Pulmonary artery endothelial cell (primary cell): ENCODE measurements at regions not wholly inside any gene's neighbourhood (a gene's known extent, or its start where the extent isn't known, plus 50 kb on each side); places are given as distances from the start of the nearest gene placed in this dataset.
"Not testable (repeated sequence)": the region's sequence is repeated elsewhere in the genome, so short reads cannot be mapped to it uniquely, and the experiment has no call there.

Experiments
- DNase-seq: peaks from one replicate; pipeline ENCODE4 v3.0.0-alpha.2; 2011; ENCODE audit warnings: low read depth, low spot score

DNA sequence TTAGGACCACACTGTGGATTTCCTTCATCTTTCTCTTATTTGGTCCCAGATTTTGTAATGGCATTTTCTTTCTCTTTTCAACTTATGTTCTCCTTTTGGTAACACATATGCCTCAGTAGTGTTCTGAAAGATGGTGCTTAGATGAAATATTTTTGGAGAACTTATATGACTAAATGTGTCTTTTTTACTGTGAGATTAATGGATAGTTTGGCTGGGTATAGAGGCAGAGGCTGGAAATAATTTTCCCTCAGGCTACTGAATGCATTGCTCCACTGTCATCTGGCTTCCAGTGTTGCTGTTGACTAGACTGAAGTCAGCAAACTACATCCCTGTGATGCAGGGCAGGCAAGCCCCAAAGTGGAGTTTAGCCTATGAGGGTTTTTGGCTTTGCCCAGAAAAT, 450.9 kb downstream of the DMAC1 start:
- no peak for DNase-seq

GRCh38 chr9:7347556-7347955, 452.0 kb downstream of the DMAC1 start:
- no peak for DNase-seq

DNA sequence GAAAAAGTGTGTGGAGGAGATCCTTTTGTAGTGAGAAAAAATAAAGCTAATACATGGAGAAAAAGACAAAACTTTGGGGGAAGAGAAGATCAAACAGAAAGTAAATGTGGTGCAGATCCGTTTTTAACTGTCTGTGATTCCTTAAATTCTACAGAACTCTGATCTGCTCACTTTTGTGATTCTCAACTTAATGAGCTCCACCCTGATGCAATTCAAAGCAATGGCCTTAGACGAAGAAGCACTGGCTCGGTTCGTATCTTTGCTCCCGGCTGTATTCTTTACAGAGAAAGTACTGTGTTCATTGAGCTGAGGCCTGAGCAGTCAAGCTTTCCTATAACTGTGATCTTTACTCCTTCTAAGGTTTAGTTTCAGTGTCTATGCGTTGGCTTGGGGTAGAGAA, 453.4 kb downstream of the DMAC1 start:
- DNase-seq, result no peak

DNA sequence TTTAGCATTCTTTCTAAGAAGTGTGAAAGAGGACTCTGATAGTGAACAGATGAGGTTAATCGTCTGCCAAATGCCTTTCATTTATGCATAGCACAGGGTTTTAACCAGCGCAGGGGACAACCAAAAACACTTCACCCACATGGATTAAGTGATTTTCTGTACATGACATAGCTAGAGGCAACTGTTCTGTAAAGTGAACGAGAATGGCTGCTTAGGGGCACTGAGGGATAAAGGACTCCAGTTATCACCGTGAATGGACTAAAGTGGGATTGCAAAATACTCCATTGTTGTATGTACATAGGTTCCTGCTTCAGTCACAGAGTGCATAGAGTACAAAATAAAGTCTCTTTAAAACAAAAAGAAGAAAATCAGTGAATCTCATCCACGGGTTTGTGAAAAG, 456.8 kb downstream of the DMAC1 start:
- DNase-seq, result no peak

DNA sequence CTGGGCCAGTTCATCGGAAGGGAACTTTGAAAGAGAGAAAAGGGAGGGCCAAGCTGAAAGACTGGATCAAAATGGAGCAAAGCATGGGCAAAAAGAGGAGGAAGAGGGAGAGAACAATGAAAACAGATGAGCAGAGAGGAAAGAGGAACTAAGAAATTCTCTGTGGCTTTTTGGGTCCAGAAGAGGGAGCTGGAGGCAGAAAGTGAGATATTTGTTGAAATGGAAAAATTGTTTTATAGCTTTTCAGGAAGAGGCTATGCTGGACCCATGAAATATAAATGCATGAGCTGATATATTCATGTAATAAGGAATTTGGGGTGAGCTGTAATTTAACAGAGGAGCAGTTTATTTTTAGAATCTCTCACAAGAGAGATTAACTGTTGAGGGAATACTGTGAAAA, 457.3 kb downstream of the DMAC1 start:
- no peak for DNase-seq

GRCh38 chr9:7341571-7341970, 458.0 kb downstream of the DMAC1 start:
- DNase-seq, result no peak

DNA sequence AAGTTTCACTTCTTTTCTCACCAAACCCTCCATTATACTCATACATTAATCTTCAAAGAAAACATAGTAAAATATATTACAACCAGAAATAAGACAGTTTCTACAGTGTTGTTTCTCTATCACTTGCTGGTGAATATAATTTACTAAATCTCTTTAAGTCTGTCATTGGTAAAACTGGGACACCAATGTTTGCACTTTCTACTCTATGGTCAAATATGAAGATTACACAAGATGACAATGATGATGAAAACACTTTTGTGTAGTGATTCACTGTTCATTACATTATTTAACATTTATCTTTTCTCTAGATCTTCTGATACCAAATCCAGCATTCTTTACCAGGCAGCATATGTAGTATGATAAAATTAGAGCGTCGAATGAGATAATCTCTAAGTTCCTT, 459.1 kb downstream of the DMAC1 start:
- no peak for DNase-seq

- DNase-seq, result no peak
Measured at GRCh38 chr9:7338586-7339281, 460.8 kb downstream of the DMAC1 start.

GRCh38 chr9:7336356-7337065, 463.1 kb downstream of the DMAC1 start:
- DNase-seq, result no peak

DNA sequence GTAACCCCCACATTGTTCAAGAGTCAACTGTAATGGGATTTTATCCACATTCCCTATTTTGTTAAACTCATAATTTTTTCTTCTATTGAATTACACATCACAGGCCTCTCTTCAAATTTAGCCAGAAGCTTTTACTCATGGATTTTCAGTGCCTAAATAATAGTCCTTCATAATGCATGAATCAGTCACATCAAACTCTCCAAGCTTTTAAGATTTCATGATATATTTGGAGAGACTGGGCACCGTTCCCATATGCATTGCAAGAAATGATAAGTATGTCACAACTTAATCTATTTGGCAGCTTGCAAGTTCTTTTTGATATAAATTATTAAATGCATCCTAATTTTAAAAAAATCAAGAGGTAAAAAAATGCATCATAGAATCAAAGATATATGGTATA, 465.9 kb downstream of the DMAC1 start:
- DNase-seq, result no peak

GRCh38 chr9:7332780-7333179, 466.8 kb downstream of the DMAC1 start:
- DNase-seq, result no peak

DNA sequence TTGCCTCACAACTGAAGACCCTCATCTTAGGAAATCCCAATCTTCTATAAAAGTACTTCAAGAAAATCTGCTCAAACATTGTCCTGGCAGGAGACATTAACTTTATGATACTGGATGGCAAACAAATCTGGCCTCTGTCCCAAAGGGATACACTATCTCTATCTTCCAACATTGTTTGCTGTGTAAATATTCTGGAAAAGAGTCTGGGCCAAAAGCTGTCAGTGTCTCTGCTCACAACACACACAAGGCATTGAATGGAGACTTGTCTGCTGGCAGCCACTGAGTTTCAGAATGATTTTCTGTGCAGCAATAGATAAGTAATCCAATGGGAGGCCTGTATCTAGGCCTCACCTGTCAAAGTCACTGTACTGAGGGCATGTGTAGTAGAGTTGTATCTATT, 471.1 kb downstream of the DMAC1 start:
- no peak for DNase-seq

- DNase-seq, result no peak
Measured at GRCh38 chr9:7325995-7326394, 473.6 kb downstream of the DMAC1 start.

GRCh38 chr9:7324152-7324598, 475.4 kb downstream of the DMAC1 start:
- no peak for DNase-seq

GRCh38 chr9:7320841-7321240, 478.7 kb downstream of the DMAC1 start:
- DNase-seq, result no peak

DNA sequence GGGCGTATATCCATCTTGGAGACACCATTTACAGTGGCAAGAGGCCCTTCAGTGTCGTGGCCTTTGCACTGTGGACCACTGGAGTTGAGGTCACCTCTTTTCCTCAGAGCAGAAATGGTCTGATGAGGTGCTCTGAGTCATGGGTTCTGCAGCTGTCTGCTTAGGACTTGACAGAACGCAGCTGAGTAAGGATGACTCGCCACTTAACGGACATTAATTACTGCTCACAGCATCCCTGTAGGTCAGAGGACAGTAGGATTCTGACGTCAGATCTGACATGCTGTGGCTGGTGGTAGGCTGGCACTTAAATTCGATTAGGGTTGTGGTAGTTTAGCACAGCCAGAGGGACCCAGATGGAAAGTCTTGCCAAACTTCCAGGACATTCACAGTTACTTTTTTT, 479.4 kb downstream of the DMAC1 start:
- DNase-seq, result no peak

- no peak for DNase-seq
Measured at GRCh38 chr9:7318920-7319319, 480.7 kb downstream of the DMAC1 start.

GRCh38 chr9:7316967-7317366, 482.6 kb downstream of the DMAC1 start:
- no peak for DNase-seq

GRCh38 chr9:7316166-7316795, 483.3 kb downstream of the DMAC1 start:
- no peak for DNase-seq

DNA sequence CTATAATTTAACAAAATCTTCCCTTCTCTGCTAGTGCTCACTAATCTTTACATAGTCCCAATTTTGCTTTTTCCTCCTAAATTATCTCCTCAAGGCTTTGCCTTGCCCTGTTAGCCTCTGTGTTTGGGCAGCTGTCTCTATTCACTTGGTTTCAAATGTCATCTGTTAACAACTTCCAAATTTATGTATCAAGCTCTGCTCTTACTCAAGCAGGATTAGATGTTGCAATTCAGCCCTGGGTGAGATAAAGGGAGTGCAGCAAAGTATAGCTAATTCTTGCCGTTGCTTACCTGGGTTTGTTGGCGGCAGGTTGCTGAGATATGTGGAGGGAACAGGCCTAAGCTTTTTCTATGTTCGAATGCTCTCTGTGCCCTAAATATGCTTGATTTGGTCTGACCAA, 483.8 kb downstream of the DMAC1 start:
- DNase-seq, result no peak

- DNase-seq, result no peak
Measured at GRCh38 chr9:7315116-7315515, 484.5 kb downstream of the DMAC1 start.

DNA sequence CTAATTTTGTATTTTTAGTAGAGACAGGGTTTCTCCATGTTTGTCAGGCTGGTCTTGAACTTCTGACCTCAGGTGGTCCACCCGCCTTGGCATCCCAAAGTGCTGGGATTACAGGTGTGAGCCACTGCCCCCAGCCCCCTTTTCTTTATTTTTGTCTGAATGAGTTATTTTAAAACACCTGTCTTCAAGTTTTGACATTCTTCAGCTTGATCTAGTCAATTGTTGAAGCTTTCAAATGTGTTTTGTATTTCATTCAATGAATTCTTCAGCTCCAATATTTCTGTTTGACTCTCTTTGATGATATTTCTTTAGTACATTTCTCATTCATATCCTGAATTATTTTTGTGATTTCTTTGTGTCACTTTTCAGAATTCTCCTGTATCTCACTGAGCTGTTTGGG, 486.2 kb downstream of the DMAC1 start:
- DNase-seq, result no peak

DNA sequence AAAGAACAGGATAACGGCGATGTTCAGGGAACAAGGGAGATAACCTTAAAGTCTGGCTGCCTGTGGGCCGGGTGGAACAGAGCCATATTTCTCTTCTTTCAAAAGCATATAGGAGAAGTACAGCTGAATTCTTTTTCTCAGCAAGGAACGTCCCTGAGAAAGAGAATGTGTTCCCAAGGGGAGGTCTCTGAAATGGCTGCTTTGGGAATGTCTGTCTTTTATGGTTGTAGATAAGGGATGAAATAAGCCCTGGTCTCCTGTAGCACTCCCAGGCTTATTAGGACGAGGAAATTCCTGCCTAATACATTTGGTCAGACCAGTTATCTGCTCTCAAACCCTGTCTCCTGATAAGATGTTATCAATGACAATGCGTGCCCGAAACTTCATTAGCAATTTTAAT, 490.5 kb downstream of the DMAC1 start:
- DNase-seq, result not testable (repeated sequence)
